ENCODE measurements at regions not wholly inside any gene's neighbourhood (a gene's known extent, or its start where the extent isn't known, plus 50 kb on each side); places are given as distances from the start of the nearest gene placed in this dataset.

- Histone ChIP-seq H3K27ac (no peak overlapping the region), H3K4me3 (no peak overlapping the region)
- TF ChIP-seq, protein P1, sequence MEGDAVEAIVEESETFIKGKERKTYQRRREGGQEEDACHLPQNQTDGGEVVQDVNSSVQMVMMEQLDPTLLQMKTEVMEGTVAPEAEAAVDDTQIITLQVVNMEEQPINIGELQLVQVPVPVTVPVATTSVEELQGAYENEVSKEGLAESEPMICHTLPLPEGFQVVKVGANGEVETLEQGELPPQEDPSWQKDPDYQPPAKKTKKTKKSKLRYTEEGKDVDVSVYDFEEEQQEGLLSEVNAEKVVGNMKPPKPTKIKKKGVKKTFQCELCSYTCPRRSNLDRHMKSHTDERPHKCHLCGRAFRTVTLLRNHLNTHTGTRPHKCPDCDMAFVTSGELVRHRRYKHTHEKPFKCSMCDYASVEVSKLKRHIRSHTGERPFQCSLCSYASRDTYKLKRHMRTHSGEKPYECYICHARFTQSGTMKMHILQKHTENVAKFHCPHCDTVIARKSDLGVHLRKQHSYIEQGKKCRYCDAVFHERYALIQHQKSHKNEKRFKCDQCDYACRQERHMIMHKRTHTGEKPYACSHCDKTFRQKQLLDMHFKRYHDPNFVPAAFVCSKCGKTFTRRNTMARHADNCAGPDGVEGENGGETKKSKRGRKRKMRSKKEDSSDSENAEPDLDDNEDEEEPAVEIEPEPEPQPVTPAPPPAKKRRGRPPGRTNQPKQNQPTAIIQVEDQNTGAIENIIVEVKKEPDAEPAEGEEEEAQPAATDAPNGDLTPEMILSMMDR (IDR thresholded peaks at IDR 0.05): no peak
- DNase-seq (ENCODE audit: low spot score): no peak
Observed at GRCh38 chr5:2614571-2614970, 136.9 kb downstream of the IRX2 start.

DNA sequence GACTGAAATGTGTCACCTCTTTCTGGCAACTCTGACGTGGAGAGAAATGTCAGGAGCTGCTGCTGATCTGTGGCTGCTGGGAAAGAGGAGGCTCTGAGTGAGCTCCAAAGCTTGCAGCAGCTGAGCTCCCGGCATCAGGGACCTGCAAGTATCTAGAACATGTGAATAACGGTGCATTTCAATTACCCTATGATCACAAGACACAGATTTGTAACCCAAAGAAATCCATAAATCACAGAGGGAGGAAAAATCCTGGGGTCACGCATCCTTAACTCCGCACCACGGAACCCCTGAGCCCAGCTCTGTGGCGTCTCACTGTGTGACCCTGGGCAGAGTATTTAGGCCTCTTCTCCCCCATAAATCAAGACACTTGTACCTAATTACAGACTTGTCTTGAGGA is 139.8 kb downstream of the IRX2 start:
- no peak for DNase-seq (ENCODE audit: low spot score)
- Histone ChIP-seq H3K27ac (no peak overlapping the region), H3K4me3 (no peak overlapping the region)
- TF ChIP-seq, protein P1 (IDR thresholded peaks at IDR 0.05): no peak

- no peak for DNase-seq (ENCODE audit: low spot score)
- Histone ChIP-seq H3K27ac (no peak overlapping the region), H3K4me3 (no peak overlapping the region)
- TF ChIP-seq, protein P1 (IDR thresholded peaks at IDR 0.05): no peak
Observed at GRCh38 chr5:2610986-2611385, 140.5 kb downstream of the IRX2 start.

- TF ChIP-seq, protein P1 (IDR thresholded peaks at IDR 0.05): no peak
- DNase-seq (ENCODE audit: low spot score): no peak
- Histone ChIP-seq H3K27ac (no peak overlapping the region), H3K4me3 (no peak overlapping the region)
Observed at GRCh38 chr5:2608391-2608790, 143.1 kb downstream of the IRX2 start.

DNA sequence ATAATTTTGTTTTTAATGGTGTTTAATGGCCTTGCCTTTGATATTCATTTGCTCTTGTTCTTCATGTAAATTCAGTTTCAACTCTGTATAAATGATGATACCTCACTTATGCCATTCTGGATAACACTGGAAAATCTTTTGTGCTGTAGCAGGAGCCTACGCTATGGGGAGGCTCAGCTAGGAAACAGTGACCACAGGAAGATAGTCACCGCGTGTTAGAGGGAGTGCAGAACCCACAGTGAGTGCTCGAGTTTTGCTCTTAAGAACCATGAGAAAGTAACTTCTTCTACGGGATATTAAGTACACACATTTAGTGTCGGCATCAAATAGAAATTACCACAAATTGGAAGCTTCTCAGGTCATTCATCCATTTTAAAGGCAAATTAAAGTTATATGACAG is 143.9 kb downstream of the IRX2 start:
- Histone ChIP-seq H3K27ac (no peak overlapping the region), H3K4me3 (no peak overlapping the region)
- TF ChIP-seq, protein P1 (IDR thresholded peaks at IDR 0.05): no peak
- DNase-seq (ENCODE audit: low spot score): no peak

DNA sequence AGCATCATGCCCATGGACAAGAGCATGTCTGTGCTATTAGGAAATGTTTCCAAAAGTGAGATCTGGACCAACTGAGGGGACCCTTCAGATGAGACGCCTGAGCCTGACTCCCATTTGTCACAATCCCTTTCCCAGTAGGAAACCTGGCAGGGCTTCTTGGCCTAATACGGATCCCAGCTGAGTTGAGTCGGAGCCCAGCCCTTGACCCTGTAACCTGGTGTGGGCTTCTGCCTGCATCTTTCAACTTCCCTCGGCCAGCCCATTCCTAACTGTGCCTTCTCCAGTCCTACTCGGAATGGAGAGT is 148.3 kb downstream of the IRX2 start:
- Histone ChIP-seq H3K4me3 (no peak overlapping the region), H3K27ac (no peak overlapping the region)
- TF ChIP-seq, protein P1 (IDR thresholded peaks at IDR 0.05): no peak
- no peak for DNase-seq (ENCODE audit: low spot score)

DNA sequence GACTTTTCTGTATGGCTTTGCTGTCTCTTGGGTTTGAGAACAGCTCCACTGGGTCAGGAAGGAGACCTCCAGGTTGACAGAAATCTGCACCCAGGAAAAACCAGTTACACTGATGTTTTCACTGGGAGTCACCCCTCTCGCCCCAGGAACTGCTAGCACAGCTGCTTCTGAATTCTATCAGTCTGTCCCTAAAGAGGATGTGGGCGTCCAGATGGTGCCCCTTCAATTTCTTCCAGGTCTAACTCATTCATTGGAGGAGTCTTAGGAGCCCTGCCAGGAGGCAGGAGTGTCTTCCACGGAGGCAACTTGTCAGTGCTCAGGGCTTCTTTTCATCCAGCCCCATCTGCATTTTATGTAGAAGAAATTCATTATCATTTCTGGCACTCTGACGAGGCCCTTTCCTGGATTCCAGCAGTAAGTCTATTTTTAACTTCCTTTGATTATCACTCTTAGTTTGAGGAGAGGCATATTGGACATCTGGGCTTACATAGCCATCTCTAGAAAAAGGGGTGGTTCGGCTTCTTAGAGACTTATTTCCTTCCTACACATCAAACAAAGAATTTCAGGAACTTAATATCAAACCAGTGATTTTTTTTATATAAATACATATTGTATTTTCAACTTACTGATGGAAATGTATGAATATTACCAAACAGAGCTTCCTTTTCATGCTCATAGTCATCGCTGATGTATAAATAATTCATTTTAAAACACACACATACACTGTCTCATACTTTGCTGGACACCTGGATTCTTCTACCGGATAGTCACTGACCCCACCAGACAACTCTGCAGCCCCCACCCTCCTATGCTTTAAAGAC is 148.8 kb downstream of the IRX2 start:
- no peak overlapping the region for H3K4me3 ChIP-seq
- no peak overlapping the region for H3K27ac ChIP-seq
- TF ChIP-seq, protein P1 (IDR thresholded peaks at IDR 0.05): no peak
- no peak for DNase-seq (ENCODE audit: low spot score)
